HUES6 (cell line): ENCODE measurements at regions not wholly inside any gene's neighbourhood (a gene's known extent, or its start where the extent isn't known, plus 50 kb on each side); places are given as distances from the start of the nearest gene placed in this dataset.
"Not testable (repeated sequence)": the region's sequence is repeated elsewhere in the genome, so short reads cannot be mapped to it uniquely, and the experiment has no call there.

Source experiments
- H3K27ac ChIP-seq: 2 replicates; pipeline ENCODE4 v1.7.0; 2013; ENCODE audit warnings: low read depth, mild to moderate bottlenecking, low read length, inconsistent platforms
- H3K27me3 ChIP-seq: 2 replicates; pipeline ENCODE4 v1.6.1; 2013; ENCODE audit warnings: low read length; ENCODE audit not compliant: control insufficient read depth, insufficient read depth
- H3K36me3 ChIP-seq: 2 replicates; pipeline ENCODE4 v1.6.1; 2013; ENCODE audit warnings: low read length; ENCODE audit not compliant: control insufficient read depth, insufficient read depth
- H3K4me1 ChIP-seq: 2 replicates; pipeline ENCODE4 v1.6.1; 2013; ENCODE audit warnings: low read length; ENCODE audit not compliant: control insufficient read depth, insufficient read depth
- H3K4me3 ChIP-seq: 2 replicates; pipeline ENCODE4 v1.5.1; 2013; ENCODE audit warnings: low read depth, low read length
- H3K9ac ChIP-seq: one replicate; pipeline ENCODE4 v1.6.1; 2013; ENCODE audit warnings: mild to moderate bottlenecking, low read length
- H3K9me3 ChIP-seq: 2 replicates; pipeline ENCODE4 v1.6.1; 2013; ENCODE audit warnings: low read depth, low read length; ENCODE audit not compliant: control insufficient read depth, insufficient read depth

GRCh38 chr2:138381373-138381772, 120.2 kb upstream of the SPOPL start:
- H3K27ac ChIP-seq, result no peak overlapping the region
- no peak overlapping the region for H3K4me3 ChIP-seq
- no peaks in the 10 kb centered on the region for H3K4me1 ChIP-seq
- H3K27me3 ChIP-seq, result no peaks in the 10 kb centered on the region
- no peaks in the 10 kb centered on the region for H3K9me3 ChIP-seq
- no peak overlapping the region for H3K9ac ChIP-seq
- no peaks in the 10 kb centered on the region for H3K36me3 ChIP-seq

- no peak overlapping the region for H3K4me3 ChIP-seq
- H3K9ac ChIP-seq, result no peak overlapping the region
- no peaks in the 10 kb centered on the region for H3K36me3 ChIP-seq
- H3K4me1 ChIP-seq, result no peaks in the 10 kb centered on the region
- H3K27ac ChIP-seq, result no peak overlapping the region
- H3K27me3 ChIP-seq, result no peaks in the 10 kb centered on the region
- H3K9me3 ChIP-seq, result no peaks in the 10 kb centered on the region
These were observed 118.9 kb upstream of the SPOPL start for GRCh38 chr2:138382672-138383071.

- H3K9me3 ChIP-seq, H3K27ac ChIP-seq, H3K4me3 ChIP-seq, H3K9ac ChIP-seq, H3K27me3 ChIP-seq, H3K36me3 ChIP-seq, H3K4me1 ChIP-seq: not testable (repeated sequence)
These were observed 115.4 kb upstream of the SPOPL start for GRCh38 chr2:138386191-138386590.

GRCh38 chr2:138389063-138389462, 112.5 kb upstream of the SPOPL start:
- Histone ChIP-seq H3K36me3 (no peaks in the 10 kb centered on the region), H3K27ac (no peak overlapping the region), H3K9me3 (no peaks in the 10 kb centered on the region), H3K27me3 (no peaks in the 10 kb centered on the region), H3K4me1 (no peaks in the 10 kb centered on the region), H3K9ac (no peak overlapping the region), H3K4me3 (no peak overlapping the region)

- Histone ChIP-seq H3K9ac (no peak overlapping the region), H3K9me3 (no peaks in the 10 kb centered on the region), H3K4me1 (no peaks in the 10 kb centered on the region), H3K27ac (no peak overlapping the region), H3K4me3 (no peak overlapping the region), H3K36me3 (no peaks in the 10 kb centered on the region), H3K27me3 (no peaks in the 10 kb centered on the region)
These were observed 111.1 kb upstream of the SPOPL start for GRCh38 chr2:138390316-138390945.

- H3K36me3 ChIP-seq, result no peaks in the 10 kb centered on the region
These were observed 109.6 kb upstream of the SPOPL start for GRCh38 chr2:138391946-138392345.

GRCh38 chr2:138395565-138396306, 105.8 kb upstream of the SPOPL start:
- H3K27me3 ChIP-seq, result no peaks in the 10 kb centered on the region
- H3K4me1 ChIP-seq, result no peaks in the 10 kb centered on the region
- H3K27ac ChIP-seq, result no peak overlapping the region
- H3K4me3 ChIP-seq, result no peak overlapping the region
- H3K36me3 ChIP-seq, result no peaks in the 10 kb centered on the region
- no peak overlapping the region for H3K9ac ChIP-seq
- H3K9me3 ChIP-seq, result no peaks in the 10 kb centered on the region

More at GRCh38 chr2:138391946-138392345, 109.6 kb upstream of the SPOPL start:
- Histone ChIP-seq H3K9me3 (no peaks in the 10 kb centered on the region), H3K27me3 (no peaks in the 10 kb centered on the region), H3K9ac (no peak overlapping the region), H3K4me3 (no peak overlapping the region), H3K4me1 (no peaks in the 10 kb centered on the region), H3K27ac (no peak overlapping the region)

- H3K27ac ChIP-seq, result no peak overlapping the region
These were observed 104.7 kb upstream of the SPOPL start for GRCh38 chr2:138396843-138397242.

GRCh38 chr2:138403431-138403927, 98.1 kb upstream of the SPOPL start:
- H3K27ac ChIP-seq, result no peak overlapping the region
- no peak overlapping the region for H3K9ac ChIP-seq
- H3K36me3 ChIP-seq, result no peaks in the 10 kb centered on the region
- no peaks in the 10 kb centered on the region for H3K9me3 ChIP-seq
- no peaks in the 10 kb centered on the region for H3K4me1 ChIP-seq
- no peak overlapping the region for H3K4me3 ChIP-seq
- no peaks in the 10 kb centered on the region for H3K27me3 ChIP-seq

More at GRCh38 chr2:138396843-138397242, 104.7 kb upstream of the SPOPL start:
- Histone ChIP-seq H3K27me3 (no peaks in the 10 kb centered on the region), H3K9me3 (no peaks in the 10 kb centered on the region), H3K4me1 (no peaks in the 10 kb centered on the region), H3K4me3 (no peak overlapping the region), H3K36me3 (no peaks in the 10 kb centered on the region), H3K9ac (no peak overlapping the region)

- Histone ChIP-seq H3K9ac (no peak overlapping the region), H3K9me3 (peaks cover 3% of the 10 kb centered on the region; the same call in 1 of the 2 replicates), H3K27ac (no peak overlapping the region), H3K36me3 (no peaks in the 10 kb centered on the region), H3K27me3 (no peaks in the 10 kb centered on the region), H3K4me3 (no peak overlapping the region), H3K4me1 (no peaks in the 10 kb centered on the region)
These were observed 87.6 kb upstream of the SPOPL start for GRCh38 chr2:138414014-138414413.

GRCh38 chr2:138415985-138416384, 85.6 kb upstream of the SPOPL start:
- H3K36me3 ChIP-seq, result no peaks in the 10 kb centered on the region
- H3K4me1 ChIP-seq, result no peaks in the 10 kb centered on the region
- H3K9me3 ChIP-seq, result no peaks in the 10 kb centered on the region
- H3K9ac ChIP-seq, result no peak overlapping the region
- H3K27me3 ChIP-seq, result no peaks in the 10 kb centered on the region
- H3K4me3 ChIP-seq, result no peak overlapping the region
- H3K27ac ChIP-seq, result no peak overlapping the region
